WTC11 (cell line): ENCODE measurements at regions not wholly inside any gene's neighbourhood (a gene's known extent, or its start where the extent isn't known, plus 50 kb on each side); places are given as distances from the start of the nearest gene placed in this dataset.

Experiments
- ATAC-seq: fragments of 200-7000 bp; cut with Tn5 transposase; 2 replicates; pipeline ENCODE4 v1.10.0; 2021; ENCODE audit warnings: mild to moderate bottlenecking, moderate library complexity
- CTCF ChIA-PET: fragments of 300-600 bp; sonication (Branson Sonifier 250); formaldehyde crosslinking; loops from one replicate; lab custom pipeline; 2021; ENCODE audit warnings: antibody characterized with exemption; lab: Charles Lee
- POLR2A ChIA-PET: fragments of 350-600 bp; sonication (Branson Sonifier 250); formaldehyde crosslinking; loops from one replicate; lab custom pipeline; 2021; ENCODE audit warnings: antibody characterized with exemption; lab: Charles Lee
- DNase-seq: peaks from one replicate; pipeline ENCODE4 v3.0.0; 2021; ENCODE audit warnings: low spot score
- H3K27ac Mint-ChIP-seq: 2 replicates; pipeline ENCODE4 v1.8.0; 2021; ENCODE audit warnings: mixed read lengths
- H3K27me3 Mint-ChIP-seq: 2 replicates; pipeline ENCODE4 v1.8.0; 2021; ENCODE audit warnings: low read depth, mild to moderate bottlenecking, moderate library complexity, mixed read lengths
- H3K36me3 Mint-ChIP-seq: 2 replicates; pipeline ENCODE4 v1.8.0; 2021; ENCODE audit warnings: mixed read lengths
- H3K4me1 Mint-ChIP-seq: 2 replicates; pipeline ENCODE4 v1.8.0; 2022; ENCODE audit warnings: mixed read lengths
- H3K4me3 Mint-ChIP-seq: 2 replicates; pipeline ENCODE4 v1.8.0; 2021; ENCODE audit warnings: mild to moderate bottlenecking, moderate library complexity, mixed read lengths
- H3K9me3 Mint-ChIP-seq: 2 replicates; pipeline ENCODE4 v1.8.0; 2021; ENCODE audit warnings: mixed read lengths
- ATF1 ChIP-seq: sonication (generic); formaldehyde crosslinking; IDR thresholded peaks from 2 replicates; pipeline ENCODE4 v1.8.1; 2023; ENCODE audit warnings: mild to moderate bottlenecking, moderate library complexity, missing genetic modification reagents
- ESRRA ChIP-seq: sonication (generic); formaldehyde crosslinking; IDR thresholded peaks from 2 replicates; pipeline ENCODE4 v1.8.1; 2022; ENCODE audit warnings: mild to moderate bottlenecking, missing genetic modification reagents, borderline replicate concordance
- FOXJ3 ChIP-seq: sonication (generic); formaldehyde crosslinking; IDR thresholded peaks from 2 replicates; pipeline ENCODE4 v1.9.0; 2021; ENCODE audit warnings: missing genetic modification reagents, mild to moderate bottlenecking, borderline replicate concordance
- FOXK1 ChIP-seq: sonication (generic); formaldehyde crosslinking; IDR thresholded peaks from 2 replicates; pipeline ENCODE4 v1.8.0; 2022; ENCODE audit warnings: mild to moderate bottlenecking, moderate library complexity, missing genetic modification reagents
- FOXP1 ChIP-seq: sonication (generic); formaldehyde crosslinking; IDR thresholded peaks from 2 replicates; pipeline ENCODE4 v1.8.0; 2022; ENCODE audit warnings: missing genetic modification reagents, mild to moderate bottlenecking, moderate library complexity, borderline replicate concordance
- IRF2 ChIP-seq: sonication (generic); formaldehyde crosslinking; IDR thresholded peaks from 2 replicates; pipeline ENCODE4 v1.8.0; 2022; ENCODE audit warnings: low read depth, missing genetic modification reagents, borderline replicate concordance
- JUN ChIP-seq: sonication (generic); formaldehyde crosslinking; IDR thresholded peaks from 2 replicates; pipeline ENCODE4 v1.8.0; 2023; ENCODE audit warnings: mild to moderate bottlenecking, missing genetic modification reagents
- NFYB ChIP-seq: sonication (generic); formaldehyde crosslinking; conservative IDR thresholded peaks from 2 replicates; pipeline ENCODE4 v1.8.0; 2022; ENCODE audit warnings: low read depth, missing genetic modification reagents
- NR1H2 ChIP-seq: sonication (generic); formaldehyde crosslinking; IDR thresholded peaks from 2 replicates; pipeline ENCODE4 v1.9.0; 2021; ENCODE audit warnings: mild to moderate bottlenecking, moderate library complexity, missing genetic modification reagents
- RORB ChIP-seq: fragments of 250-450 bp; sonication (Bioruptor Pico); IDR thresholded peaks from 2 replicates; pipeline ENCODE4 v1.9.0; 2021; ENCODE audit warnings: mild to moderate bottlenecking
- SMAD3 ChIP-seq: sonication (generic); formaldehyde crosslinking; IDR thresholded peaks from 2 replicates; pipeline ENCODE4 v1.8.0; 2022; ENCODE audit warnings: missing genetic modification reagents, mild to moderate bottlenecking, borderline replicate concordance
- SP1 ChIP-seq: sonication (generic); formaldehyde crosslinking; conservative IDR thresholded peaks from 2 replicates; pipeline ENCODE4 v1.8.1; 2022; ENCODE audit warnings: missing genetic modification reagents
- TCF7 ChIP-seq: sonication (generic); formaldehyde crosslinking; IDR thresholded peaks from 2 replicates; pipeline ENCODE4 v1.8.0; 2022; ENCODE audit warnings: mild to moderate bottlenecking, low read depth, missing genetic modification reagents, moderate library complexity
- TP53 ChIP-seq: sonication (generic); formaldehyde crosslinking; IDR thresholded peaks from 2 replicates; pipeline ENCODE4 v1.8.1; 2023; ENCODE audit warnings: mild to moderate bottlenecking, missing genetic modification reagents
- ZNF317 ChIP-seq: sonication (generic); formaldehyde crosslinking; IDR thresholded peaks from 2 replicates; pipeline ENCODE4 v1.8.1; 2023; ENCODE audit warnings: low read depth, mild to moderate bottlenecking, moderate library complexity, missing genetic modification reagents, borderline replicate concordance
- TF ChIP-seq, protein P1 (sequence below): fragments of 250-450 bp; sonication (Bioruptor Pico); IDR thresholded peaks from 2 replicates; pipeline ENCODE4 v2.1.2; 2022; ENCODE audit warnings: mild to moderate bottlenecking, moderate library complexity
- TF ChIP-seq, protein P2 (sequence below): fragments of 250-450 bp; sonication (Bioruptor Pico); IDR thresholded peaks from 2 replicates; pipeline ENCODE4 v1.9.0; 2021; ENCODE audit warnings: mild to moderate bottlenecking
- TF ChIP-seq, protein P3 (sequence below): fragments of 250-450 bp; sonication (Bioruptor Pico); IDR thresholded peaks from 2 replicates; pipeline ENCODE4 v1.9.0; 2021; ENCODE audit warnings: mild to moderate bottlenecking, borderline replicate concordance
- TF ChIP-seq, protein P4 (sequence below): sonication (generic); formaldehyde crosslinking; IDR thresholded peaks from 2 replicates; pipeline ENCODE4 v1.8.0; 2023; ENCODE audit warnings: missing genetic modification reagents, mild to moderate bottlenecking, borderline replicate concordance

DNA sequence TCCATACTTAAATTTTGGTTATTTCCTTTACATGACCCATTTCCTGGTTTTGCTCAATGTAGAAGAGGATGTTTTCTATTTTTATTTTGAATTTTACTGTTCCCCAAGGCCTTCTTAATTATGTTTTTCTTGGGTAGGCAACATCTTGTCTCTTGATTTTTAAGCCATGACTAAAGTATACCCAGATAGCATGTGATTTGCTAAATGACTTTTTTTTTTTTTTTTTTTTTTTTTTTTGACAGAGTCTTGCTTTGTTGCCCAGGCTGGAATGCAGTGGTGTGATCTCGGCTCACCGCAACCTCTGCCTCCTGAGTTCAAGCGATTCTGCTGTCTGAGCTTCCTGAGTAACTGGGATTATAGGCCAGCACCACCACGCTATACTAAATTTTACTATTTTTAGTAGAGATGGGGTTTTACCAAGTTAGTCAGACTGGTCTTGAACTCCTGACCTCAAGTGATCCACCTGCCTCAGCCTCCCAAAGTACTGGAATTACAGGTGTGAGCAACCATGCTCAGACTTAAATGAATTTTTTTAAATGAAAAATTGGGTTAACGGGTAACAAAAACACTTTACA, 198.6 kb upstream of the DAB2 start:
- no peak for TF ChIP-seq IRF2
- no peak for TF ChIP-seq SMAD3 (CRISPR knock-in tag)
- no peak for TF ChIP-seq FOXK1 (CRISPR knock-in tag)
- no peak for TF ChIP-seq NR1H2 (CRISPR knock-in tag)
- no peak for TF ChIP-seq TCF7
- TF ChIP-seq ATF1 (CRISPR knock-in tag), result no peak
- TF ChIP-seq SP1, result no peak
- no peak for TF ChIP-seq JUN (CRISPR knock-in tag)
- TF ChIP-seq, protein P1, sequence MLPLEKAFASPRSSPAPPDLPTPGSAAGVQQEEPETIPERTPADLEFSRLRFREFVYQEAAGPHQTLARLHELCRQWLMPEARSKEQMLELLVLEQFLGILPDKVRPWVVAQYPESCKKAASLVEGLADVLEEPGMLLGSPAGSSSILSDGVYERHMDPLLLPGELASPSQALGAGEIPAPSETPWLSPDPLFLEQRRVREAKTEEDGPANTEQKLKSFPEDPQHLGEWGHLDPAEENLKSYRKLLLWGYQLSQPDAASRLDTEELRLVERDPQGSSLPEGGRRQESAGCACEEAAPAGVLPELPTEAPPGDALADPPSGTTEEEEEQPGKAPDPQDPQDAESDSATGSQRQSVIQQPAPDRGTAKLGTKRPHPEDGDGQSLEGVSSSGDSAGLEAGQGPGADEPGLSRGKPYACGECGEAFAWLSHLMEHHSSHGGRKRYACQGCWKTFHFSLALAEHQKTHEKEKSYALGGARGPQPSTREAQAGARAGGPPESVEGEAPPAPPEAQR (CRISPR knock-in tag), result no peak
- TF ChIP-seq, protein P2, sequence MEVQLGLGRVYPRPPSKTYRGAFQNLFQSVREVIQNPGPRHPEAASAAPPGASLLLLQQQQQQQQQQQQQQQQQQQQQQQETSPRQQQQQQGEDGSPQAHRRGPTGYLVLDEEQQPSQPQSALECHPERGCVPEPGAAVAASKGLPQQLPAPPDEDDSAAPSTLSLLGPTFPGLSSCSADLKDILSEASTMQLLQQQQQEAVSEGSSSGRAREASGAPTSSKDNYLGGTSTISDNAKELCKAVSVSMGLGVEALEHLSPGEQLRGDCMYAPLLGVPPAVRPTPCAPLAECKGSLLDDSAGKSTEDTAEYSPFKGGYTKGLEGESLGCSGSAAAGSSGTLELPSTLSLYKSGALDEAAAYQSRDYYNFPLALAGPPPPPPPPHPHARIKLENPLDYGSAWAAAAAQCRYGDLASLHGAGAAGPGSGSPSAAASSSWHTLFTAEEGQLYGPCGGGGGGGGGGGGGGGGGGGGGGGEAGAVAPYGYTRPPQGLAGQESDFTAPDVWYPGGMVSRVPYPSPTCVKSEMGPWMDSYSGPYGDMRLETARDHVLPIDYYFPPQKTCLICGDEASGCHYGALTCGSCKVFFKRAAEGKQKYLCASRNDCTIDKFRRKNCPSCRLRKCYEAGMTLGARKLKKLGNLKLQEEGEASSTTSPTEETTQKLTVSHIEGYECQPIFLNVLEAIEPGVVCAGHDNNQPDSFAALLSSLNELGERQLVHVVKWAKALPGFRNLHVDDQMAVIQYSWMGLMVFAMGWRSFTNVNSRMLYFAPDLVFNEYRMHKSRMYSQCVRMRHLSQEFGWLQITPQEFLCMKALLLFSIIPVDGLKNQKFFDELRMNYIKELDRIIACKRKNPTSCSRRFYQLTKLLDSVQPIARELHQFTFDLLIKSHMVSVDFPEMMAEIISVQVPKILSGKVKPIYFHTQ, result no peak
- TF ChIP-seq, protein P3, sequence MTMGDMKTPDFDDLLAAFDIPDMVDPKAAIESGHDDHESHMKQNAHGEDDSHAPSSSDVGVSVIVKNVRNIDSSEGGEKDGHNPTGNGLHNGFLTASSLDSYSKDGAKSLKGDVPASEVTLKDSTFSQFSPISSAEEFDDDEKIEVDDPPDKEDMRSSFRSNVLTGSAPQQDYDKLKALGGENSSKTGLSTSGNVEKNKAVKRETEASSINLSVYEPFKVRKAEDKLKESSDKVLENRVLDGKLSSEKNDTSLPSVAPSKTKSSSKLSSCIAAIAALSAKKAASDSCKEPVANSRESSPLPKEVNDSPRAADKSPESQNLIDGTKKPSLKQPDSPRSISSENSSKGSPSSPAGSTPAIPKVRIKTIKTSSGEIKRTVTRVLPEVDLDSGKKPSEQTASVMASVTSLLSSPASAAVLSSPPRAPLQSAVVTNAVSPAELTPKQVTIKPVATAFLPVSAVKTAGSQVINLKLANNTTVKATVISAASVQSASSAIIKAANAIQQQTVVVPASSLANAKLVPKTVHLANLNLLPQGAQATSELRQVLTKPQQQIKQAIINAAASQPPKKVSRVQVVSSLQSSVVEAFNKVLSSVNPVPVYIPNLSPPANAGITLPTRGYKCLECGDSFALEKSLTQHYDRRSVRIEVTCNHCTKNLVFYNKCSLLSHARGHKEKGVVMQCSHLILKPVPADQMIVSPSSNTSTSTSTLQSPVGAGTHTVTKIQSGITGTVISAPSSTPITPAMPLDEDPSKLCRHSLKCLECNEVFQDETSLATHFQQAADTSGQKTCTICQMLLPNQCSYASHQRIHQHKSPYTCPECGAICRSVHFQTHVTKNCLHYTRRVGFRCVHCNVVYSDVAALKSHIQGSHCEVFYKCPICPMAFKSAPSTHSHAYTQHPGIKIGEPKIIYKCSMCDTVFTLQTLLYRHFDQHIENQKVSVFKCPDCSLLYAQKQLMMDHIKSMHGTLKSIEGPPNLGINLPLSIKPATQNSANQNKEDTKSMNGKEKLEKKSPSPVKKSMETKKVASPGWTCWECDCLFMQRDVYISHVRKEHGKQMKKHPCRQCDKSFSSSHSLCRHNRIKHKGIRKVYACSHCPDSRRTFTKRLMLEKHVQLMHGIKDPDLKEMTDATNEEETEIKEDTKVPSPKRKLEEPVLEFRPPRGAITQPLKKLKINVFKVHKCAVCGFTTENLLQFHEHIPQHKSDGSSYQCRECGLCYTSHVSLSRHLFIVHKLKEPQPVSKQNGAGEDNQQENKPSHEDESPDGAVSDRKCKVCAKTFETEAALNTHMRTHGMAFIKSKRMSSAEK (CRISPR knock-in tag), result no peak
- TF ChIP-seq, protein P4, sequence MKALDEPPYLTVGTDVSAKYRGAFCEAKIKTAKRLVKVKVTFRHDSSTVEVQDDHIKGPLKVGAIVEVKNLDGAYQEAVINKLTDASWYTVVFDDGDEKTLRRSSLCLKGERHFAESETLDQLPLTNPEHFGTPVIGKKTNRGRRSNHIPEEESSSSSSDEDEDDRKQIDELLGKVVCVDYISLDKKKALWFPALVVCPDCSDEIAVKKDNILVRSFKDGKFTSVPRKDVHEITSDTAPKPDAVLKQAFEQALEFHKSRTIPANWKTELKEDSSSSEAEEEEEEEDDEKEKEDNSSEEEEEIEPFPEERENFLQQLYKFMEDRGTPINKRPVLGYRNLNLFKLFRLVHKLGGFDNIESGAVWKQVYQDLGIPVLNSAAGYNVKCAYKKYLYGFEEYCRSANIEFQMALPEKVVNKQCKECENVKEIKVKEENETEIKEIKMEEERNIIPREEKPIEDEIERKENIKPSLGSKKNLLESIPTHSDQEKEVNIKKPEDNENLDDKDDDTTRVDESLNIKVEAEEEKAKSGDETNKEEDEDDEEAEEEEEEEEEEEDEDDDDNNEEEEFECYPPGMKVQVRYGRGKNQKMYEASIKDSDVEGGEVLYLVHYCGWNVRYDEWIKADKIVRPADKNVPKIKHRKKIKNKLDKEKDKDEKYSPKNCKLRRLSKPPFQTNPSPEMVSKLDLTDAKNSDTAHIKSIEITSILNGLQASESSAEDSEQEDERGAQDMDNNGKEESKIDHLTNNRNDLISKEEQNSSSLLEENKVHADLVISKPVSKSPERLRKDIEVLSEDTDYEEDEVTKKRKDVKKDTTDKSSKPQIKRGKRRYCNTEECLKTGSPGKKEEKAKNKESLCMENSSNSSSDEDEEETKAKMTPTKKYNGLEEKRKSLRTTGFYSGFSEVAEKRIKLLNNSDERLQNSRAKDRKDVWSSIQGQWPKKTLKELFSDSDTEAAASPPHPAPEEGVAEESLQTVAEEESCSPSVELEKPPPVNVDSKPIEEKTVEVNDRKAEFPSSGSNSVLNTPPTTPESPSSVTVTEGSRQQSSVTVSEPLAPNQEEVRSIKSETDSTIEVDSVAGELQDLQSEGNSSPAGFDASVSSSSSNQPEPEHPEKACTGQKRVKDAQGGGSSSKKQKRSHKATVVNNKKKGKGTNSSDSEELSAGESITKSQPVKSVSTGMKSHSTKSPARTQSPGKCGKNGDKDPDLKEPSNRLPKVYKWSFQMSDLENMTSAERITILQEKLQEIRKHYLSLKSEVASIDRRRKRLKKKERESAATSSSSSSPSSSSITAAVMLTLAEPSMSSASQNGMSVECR, result no peak
- no peak for TF ChIP-seq TP53 (CRISPR knock-in tag)
- no peak for TF ChIP-seq RORB (CRISPR knock-in tag)
- TF ChIP-seq FOXJ3 (CRISPR knock-in tag), result no peak
- no peak for TF ChIP-seq ZNF317 (CRISPR knock-in tag)
- TF ChIP-seq FOXP1 (CRISPR knock-in tag), result no peak
- no peak for TF ChIP-seq NFYB (CRISPR knock-in tag)
- no peak for TF ChIP-seq ESRRA (CRISPR knock-in tag)
- H3K4me3 Mint-ChIP-seq, result no peak overlapping the region
- H3K27me3 Mint-ChIP-seq, result no peaks in the 10 kb centered on the region
- no peak overlapping the region for H3K27ac Mint-ChIP-seq
- ChIA-PET POLR2A (no interaction called here), CTCF (no interaction called here)
- no peak for ATAC-seq
- DNase-seq, result no peak
- 0 out of 2 replicates have a peak, but pooled peaks cover 3% of the 10 kb centered on the region for H3K9me3 Mint-ChIP-seq
- H3K4me1 Mint-ChIP-seq, result no peaks in the 10 kb centered on the region
- H3K36me3 Mint-ChIP-seq, result no peaks in the 10 kb centered on the region
